Thymus (tissue), 11 donors: ENCODE measurements at regions not wholly inside any gene's neighbourhood (a gene's known extent, or its start where the extent isn't known, plus 50 kb on each side); places are given as distances from the start of the nearest gene placed in this dataset.

Source experiments
- DNase-seq, 9 donors: peaks; one replicate each; pipeline ENCODE4 v3.0.0-alpha.2; 2013; ENCODE audit warnings: low spot score in 9 of 9, low read depth in 6 of 9, missing footprints in 1 of 9
- H3K27ac ChIP-seq, 2 donors: one replicate each; pipeline ENCODE4 v1.5.1; 2013; ENCODE audit warnings: control low read depth in 1 of 2, low read depth in 1 of 2, low read length in 1 of 2, mild to moderate bottlenecking in 1 of 2, moderate library complexity in 1 of 2
- H3K27me3 ChIP-seq, 2 donors: one replicate each; pipeline ENCODE4 v1.5.1; 2013; ENCODE audit warnings: low read length in 1 of 2; ENCODE audit not compliant: control insufficient read depth in 2 of 2, insufficient read depth in 1 of 2
- H3K36me3 ChIP-seq, 2 donors: one replicate each; pipeline ENCODE4 v1.5.1; 2013; ENCODE audit warnings: low read length in 1 of 2, mild to moderate bottlenecking in 1 of 2, moderate library complexity in 1 of 2; ENCODE audit not compliant: control insufficient read depth in 2 of 2, insufficient read depth in 2 of 2
- H3K4me1 ChIP-seq, 2 donors: one replicate each; pipeline ENCODE4 v1.5.1; 2013; ENCODE audit warnings: low read length in 2 of 2; ENCODE audit not compliant: control insufficient read depth in 2 of 2, insufficient read depth in 2 of 2
- H3K4me3 ChIP-seq, 2 donors: one replicate each; pipeline ENCODE4 v1.5.1; 2013; ENCODE audit warnings: low read length in 2 of 2, control low read depth in 1 of 2, mild to moderate bottlenecking in 1 of 2
- H3K9me3 ChIP-seq, 2 donors: one replicate each; pipeline ENCODE4 v1.5.1; 2013; ENCODE audit warnings: low read length in 1 of 2, mild to moderate bottlenecking in 1 of 2; ENCODE audit not compliant: control insufficient read depth in 2 of 2, insufficient read depth in 1 of 2
- WGBS: extraction: QIAGEN DNeasy Blood & Tissue Kit; methylation state at CpG from one replicate; pipeline ENCODE4 v1.1.7; 2013; 5-methylcytosine and 5-hydroxymethylcytosine counted together
- donor health status: healthy.

DNA sequence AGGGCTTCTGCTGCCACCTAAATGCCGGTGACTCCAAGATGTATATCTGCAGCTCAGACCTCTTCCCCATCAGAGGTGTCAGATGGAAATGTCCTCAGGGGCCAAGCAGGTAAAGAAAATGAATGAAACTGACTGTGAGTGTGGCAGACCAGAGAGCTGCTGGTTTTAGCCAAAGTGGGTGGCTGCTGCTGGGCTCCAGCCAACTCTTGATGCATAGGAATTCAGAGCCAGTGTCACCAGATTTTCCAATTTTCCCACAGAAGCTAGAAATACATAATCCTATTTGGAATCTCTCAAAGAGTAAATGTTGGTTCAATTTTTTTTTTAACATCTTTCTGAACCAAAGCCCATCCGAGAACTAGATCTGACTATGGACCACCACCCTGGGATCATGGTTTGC, 161.2 kb upstream of the SPRY4 start:
- Histone ChIP-seq H3K4me1 (no peaks in the 10 kb centered on the region), H3K9me3 (no peaks in the 10 kb centered on the region), H3K4me3 (no peak overlapping the region), H3K27me3 (peaks cover 2 to 3% of the 10 kb centered on the region in 2 donors), H3K36me3 (no peaks in the 10 kb centered on the region), H3K27ac (no peak overlapping the region)
- 96% methylated on average over 2 of the region's 2 CpGs for WGBS
- no peak for DNase-seq

DNA sequence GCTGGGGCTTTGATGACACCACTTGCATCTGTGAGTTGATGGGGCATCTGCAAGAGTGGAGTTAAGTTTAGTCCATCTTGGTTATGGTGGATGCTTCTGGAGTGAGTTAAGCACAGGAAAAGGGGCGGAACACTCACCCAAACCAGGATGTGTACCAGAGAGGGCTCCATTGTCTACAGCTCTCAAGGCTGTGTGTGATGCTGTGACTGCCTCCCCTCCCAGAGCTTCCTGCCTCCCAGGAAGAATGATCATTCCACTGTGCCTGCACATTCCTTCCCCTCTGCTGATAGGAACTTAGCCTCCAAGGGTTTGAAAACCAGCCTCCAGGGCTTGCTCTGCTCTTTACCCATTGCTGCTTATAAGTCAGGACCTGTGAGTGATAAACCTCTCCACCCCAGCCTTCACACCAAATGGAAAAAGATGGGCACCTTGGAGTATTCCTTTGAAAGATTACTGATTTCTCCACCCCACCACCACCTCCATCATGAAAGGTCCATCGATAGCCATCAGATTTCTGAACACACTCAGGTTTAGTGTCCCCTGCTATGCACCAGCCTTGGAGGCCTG, 160.1 kb upstream of the SPRY4 start:
- H3K27ac ChIP-seq, result no peak overlapping the region
- H3K4me1 ChIP-seq, result no peaks in the 10 kb centered on the region
- H3K36me3 ChIP-seq, result no peaks in the 10 kb centered on the region
- WGBS, result 94% methylated on average over 2 of the region's 2 CpGs
- no peak for DNase-seq
- H3K4me3 ChIP-seq, result no peak overlapping the region
- no peaks in the 10 kb centered on the region for H3K9me3 ChIP-seq
- H3K27me3 ChIP-seq, result peaks cover 2 to 3% of the 10 kb centered on the region in 2 donors

DNA sequence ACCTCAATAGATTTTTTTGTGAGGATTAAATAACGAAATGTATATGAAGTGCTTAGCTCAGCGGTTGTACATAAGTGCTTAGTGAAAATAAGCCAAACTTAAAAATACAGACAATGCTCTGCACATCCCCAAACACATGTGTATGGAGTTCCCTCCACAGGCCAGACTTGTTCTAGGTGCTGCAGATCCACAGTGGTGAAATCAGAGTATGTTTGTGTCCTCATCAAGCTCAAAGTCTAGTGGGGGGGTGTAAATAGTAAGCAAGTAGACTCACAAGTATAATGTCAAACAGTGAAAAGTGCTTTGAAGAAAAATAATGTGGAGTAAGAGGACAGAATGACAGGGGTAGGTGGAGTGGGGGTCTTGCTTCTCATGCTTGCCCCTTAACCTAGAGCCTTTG, 157.4 kb upstream of the SPRY4 start:
- no peak for DNase-seq
- Histone ChIP-seq H3K27me3 (peaks cover 2 to 3% of the 10 kb centered on the region in 2 donors), H3K36me3 (no peaks in the 10 kb centered on the region), H3K9me3 (no peaks in the 10 kb centered on the region), H3K27ac (no peak overlapping the region), H3K4me1 (no peaks in the 10 kb centered on the region), H3K4me3 (no peak overlapping the region)
- WGBS, result 95% methylated on average over 2 of the region's 2 CpGs

DNA sequence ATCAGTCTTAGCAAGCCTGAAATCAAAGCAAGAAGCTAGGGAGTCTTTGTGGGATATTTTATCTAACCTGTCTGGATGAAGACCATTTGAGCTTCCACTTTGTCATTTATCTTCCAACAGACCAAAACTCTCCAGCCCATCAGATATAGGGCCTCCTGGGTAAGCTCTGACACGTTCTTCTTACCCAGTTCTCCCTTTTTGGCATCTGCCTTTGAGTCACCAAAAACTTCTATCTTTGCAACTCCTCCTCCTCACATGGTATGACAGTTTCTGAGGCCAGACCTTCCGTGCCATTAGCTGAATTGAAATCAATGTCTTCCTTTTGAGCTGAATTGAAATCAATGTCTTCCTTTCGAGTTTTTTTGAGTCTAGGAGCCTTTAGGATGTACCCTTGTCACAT, 156.6 kb upstream of the SPRY4 start:
- Histone ChIP-seq H3K27me3 (peaks cover 2 to 3% of the 10 kb centered on the region in 2 donors), H3K27ac (no peak overlapping the region), H3K4me3 (no peak overlapping the region), H3K36me3 (no peaks in the 10 kb centered on the region), H3K9me3 (no peaks in the 10 kb centered on the region), H3K4me1 (no peaks in the 10 kb centered on the region)
- DNase-seq, result no peak
- 85% methylated on average over 3 of the region's 3 CpGs for WGBS

DNA sequence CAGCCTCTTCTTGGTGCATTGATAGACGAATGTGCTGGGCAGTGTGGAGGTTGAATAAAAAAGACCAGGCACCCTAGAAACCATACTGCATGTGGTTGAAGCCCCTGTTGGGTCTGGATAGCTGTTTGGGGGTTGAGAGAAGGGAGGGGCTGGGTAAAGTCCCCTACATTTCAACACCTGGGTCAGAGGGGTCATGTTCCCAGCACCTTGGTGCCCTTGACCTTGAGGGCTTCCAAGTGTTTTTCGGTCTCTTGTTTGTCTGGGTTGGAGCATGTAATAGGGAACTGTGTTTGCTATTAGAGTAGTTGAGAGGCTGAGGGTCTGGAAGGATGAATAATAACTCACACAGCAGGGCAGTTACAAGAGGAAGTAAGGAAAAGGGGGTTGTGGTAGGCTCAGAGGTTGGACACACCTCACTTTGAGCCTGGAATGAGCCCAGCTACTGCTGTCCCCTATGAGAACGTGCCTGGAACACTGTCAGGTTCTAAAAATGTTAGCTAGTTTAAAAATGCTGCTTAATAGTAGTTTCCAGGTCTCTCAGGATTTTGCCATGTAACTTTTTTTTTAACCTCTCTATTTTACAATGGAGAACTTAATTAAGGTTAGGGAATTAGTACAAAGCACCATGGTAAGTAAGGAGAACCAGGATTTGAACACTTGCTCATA, 155.2 kb upstream of the SPRY4 start:
- no peaks in the 10 kb centered on the region for H3K4me1 ChIP-seq
- no peak overlapping the region for H3K4me3 ChIP-seq
- 80% methylated on average over 3 of the region's 3 CpGs for WGBS
- no peak for DNase-seq
- no peak overlapping the region for H3K27ac ChIP-seq
- no peaks in the 10 kb centered on the region for H3K9me3 ChIP-seq
- peaks cover 2 to 3% of the 10 kb centered on the region in 2 donors for H3K27me3 ChIP-seq
- H3K36me3 ChIP-seq, result no peaks in the 10 kb centered on the region

DNA sequence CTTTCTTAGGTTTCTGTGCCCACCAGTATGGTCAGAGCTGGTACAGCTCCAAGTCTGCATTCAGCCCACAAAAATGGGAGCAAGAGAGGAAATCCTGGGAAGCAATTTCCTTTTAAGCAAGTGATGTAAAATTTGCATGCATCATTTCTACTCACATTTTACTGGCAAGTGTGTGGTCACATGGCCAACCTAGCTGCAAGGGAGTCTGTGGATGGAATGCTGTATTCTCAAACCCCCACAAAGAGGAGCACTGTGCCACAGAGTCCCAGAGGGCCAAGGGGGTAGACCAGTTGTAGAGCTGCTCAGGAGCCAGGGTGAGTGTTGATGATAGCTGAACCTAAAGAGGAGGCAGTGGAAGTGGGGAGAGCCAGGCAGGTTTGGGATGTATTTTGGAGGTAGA, 154.3 kb upstream of the SPRY4 start:
- Histone ChIP-seq H3K36me3 (no peaks in the 10 kb centered on the region), H3K9me3 (no peaks in the 10 kb centered on the region), H3K4me1 (no peaks in the 10 kb centered on the region), H3K27ac (no peak overlapping the region), H3K4me3 (no peak overlapping the region), H3K27me3 (peaks cover under 1 to 4% of the 10 kb centered on the region in 2 donors)
- DNase-seq, result no peak

DNA sequence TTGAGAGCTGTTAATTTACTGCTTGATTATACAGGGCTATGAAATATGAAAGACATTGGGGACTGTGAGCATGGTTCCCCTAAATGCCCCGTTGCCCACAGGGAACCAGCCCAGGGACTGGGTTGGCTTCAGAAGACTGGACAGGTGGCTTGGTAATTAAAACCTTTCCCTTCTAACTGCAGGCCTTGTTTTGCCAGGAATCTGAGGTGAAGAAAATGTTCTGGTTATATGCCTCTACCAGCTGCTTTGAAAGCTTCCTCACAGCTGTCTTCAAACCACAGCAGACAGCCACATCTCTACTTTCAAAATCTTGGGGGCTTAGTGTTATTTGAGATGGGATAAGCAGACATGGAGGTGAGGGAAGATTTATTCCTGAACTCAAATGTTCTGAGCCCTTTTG, 153.3 kb upstream of the SPRY4 start:
- H3K9me3 ChIP-seq, result no peaks in the 10 kb centered on the region
- H3K27ac ChIP-seq, result no peak overlapping the region
- no peaks in the 10 kb centered on the region for H3K4me1 ChIP-seq
- no peak overlapping the region for H3K4me3 ChIP-seq
- DNase-seq, result no peak
- 55% methylated on average over 1 of the region's 1 CpG for WGBS
- peaks cover 0 to 4% of the 10 kb centered on the region in 2 donors for H3K27me3 ChIP-seq
- H3K36me3 ChIP-seq, result no peaks in the 10 kb centered on the region

DNA sequence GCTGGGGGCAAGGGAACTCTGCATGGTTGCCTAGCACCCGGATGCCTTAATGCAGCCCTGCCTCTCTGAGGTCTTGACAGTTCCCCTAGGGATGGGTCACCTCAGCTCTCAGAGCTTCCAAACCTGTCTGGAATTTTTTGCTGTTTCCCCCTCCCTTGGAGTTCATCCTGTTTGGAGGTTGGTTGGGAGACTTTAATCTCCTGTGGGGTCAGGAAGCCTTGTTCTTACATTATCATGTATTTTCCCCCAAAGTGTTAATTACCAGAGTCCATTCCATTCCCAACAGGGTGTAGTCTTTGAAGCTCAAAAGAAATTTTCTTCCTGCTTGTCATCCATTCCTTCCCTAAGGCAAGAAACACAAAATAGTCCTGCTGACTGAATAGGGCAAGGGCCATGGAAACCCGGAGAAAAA, 150.3 kb upstream of the SPRY4 start:
- H3K36me3 ChIP-seq, result no peaks in the 10 kb centered on the region
- DNase-seq, result no peak
- peaks cover 0 to 3% of the 10 kb centered on the region in 2 donors for H3K4me1 ChIP-seq
- 96% methylated on average over 2 of the region's 2 CpGs for WGBS
- H3K4me3 ChIP-seq, result no peak overlapping the region
- H3K9me3 ChIP-seq, result no peaks in the 10 kb centered on the region
- peaks cover 0 to 4% of the 10 kb centered on the region in 2 donors for H3K27me3 ChIP-seq
- no peak overlapping the region for H3K27ac ChIP-seq

DNA sequence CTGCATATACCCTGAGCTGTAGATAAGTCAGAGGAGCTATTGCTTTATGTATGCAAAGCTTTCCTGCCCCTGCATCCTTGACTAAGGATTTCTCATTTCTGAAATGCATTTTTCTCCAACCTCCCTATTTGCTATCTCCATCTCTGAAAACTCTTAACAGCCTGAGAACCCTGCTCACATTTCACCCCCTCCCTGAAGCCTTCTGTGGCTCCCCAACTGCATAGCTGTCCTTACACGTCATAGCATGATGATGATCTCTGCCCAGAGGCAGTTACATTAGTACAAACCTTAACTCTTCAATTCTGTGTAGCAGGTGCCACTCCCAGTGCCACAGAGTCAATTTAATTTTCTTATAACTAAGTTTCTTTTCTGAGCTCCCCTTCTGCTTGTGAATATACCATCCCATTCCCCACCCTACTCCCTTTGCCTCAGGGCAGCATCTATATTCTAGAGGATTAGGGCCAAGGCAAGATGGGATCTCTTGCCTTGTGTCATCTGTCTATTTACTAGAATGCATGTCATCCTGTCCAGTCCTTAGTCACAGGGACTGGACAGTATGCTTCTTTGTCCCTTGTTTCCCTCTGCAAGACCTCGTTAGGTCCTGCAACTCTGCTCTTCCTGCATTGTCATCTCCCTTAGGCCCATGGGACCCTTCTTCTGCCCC, 149.7 kb upstream of the SPRY4 start:
- H3K27me3 ChIP-seq, result peaks cover 0 to 4% of the 10 kb centered on the region in 2 donors
- WGBS, result 90% methylated on average over 2 of the region's 2 CpGs
- no peaks in the 10 kb centered on the region for H3K9me3 ChIP-seq
- peaks cover 0 to 3% of the 10 kb centered on the region in 2 donors for H3K4me1 ChIP-seq
- H3K36me3 ChIP-seq, result no peaks in the 10 kb centered on the region
- no peak for DNase-seq
- no peak overlapping the region for H3K27ac ChIP-seq
- H3K4me3 ChIP-seq, result no peak overlapping the region
